ENCODE measurements at regions not wholly inside any gene's neighbourhood (a gene's known extent, or its start where the extent isn't known, plus 50 kb on each side); places are given as distances from the start of the nearest gene placed in this dataset.

DNA sequence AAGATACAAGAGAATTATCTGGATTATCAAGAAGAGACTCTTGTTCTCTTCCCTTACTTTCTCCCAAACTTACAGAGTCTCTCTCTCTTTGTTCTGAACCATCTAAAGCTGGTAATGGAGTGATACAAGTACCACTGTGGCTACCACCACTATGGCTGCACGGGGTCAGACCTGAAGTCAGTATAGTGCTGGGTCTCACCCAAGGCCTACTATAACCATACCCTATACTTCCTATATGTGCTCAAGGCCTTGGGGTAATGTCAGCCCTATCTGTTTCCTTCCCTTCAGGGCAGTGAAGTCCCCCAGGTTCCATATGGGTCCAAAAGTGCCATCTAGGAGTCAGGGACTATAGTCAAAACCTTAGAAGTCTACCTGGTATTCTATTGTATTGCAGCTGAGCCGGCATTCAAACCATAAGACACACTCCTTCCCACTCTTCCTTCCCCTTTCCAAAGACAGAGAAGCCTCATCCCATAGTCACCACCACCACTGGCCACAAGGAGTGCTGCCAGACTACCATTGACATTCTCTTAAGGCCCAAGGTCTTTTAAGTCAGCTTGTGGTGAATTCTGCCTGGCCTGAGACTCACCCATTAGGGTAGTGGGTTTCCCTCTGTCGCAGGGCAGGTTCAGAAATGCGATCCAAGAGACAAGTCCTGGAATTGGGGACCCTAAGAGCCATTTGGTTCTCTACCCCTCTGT is 615.0 kb upstream of the NECTIN3 start:
- TF ChIP-seq, protein P1, sequence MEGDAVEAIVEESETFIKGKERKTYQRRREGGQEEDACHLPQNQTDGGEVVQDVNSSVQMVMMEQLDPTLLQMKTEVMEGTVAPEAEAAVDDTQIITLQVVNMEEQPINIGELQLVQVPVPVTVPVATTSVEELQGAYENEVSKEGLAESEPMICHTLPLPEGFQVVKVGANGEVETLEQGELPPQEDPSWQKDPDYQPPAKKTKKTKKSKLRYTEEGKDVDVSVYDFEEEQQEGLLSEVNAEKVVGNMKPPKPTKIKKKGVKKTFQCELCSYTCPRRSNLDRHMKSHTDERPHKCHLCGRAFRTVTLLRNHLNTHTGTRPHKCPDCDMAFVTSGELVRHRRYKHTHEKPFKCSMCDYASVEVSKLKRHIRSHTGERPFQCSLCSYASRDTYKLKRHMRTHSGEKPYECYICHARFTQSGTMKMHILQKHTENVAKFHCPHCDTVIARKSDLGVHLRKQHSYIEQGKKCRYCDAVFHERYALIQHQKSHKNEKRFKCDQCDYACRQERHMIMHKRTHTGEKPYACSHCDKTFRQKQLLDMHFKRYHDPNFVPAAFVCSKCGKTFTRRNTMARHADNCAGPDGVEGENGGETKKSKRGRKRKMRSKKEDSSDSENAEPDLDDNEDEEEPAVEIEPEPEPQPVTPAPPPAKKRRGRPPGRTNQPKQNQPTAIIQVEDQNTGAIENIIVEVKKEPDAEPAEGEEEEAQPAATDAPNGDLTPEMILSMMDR (IDR thresholded peaks at IDR 0.05; ENCODE audit: unreplicated experiment) = no peak
- DNase-seq (ENCODE audit: low spot score in 2 of 2, unreplicated experiment in 2 of 2) = no peak
- Mint-ChIP-seq H3K27ac (no peak overlapping the region), H3K4me3 (no peak overlapping the region), H3K27me3 (ENCODE audit: low read depth) (no peaks in the 10 kb centered on the region), H3K9me3 (peaks cover 35% of the 10 kb centered on the region), H3K36me3 (peaks cover 10% of the 10 kb centered on the region), H3K4me1 (no peaks in the 10 kb centered on the region)

DNA sequence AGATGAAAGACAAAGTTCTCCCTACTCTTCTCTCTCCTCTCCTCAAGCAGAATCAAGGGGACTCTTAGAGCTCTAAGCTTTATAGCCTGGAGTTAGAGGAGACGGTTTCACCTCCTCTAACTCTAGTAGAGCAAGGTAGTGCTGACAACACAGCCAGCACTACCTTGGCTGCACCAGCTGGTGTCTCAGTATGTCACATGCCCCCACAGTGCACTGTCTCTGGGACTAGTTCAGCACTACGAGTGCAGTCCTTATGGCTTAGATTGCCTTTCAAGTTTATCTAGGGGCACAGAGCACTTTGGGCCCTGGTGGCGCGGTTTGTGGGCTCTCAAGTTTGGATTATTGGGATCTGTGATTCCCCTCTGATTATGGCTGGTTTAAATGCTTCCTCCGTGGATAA is 614.1 kb upstream of the NECTIN3 start:
- H3K36me3 Mint-ChIP-seq = peaks cover 10% of the 10 kb centered on the region
- H3K4me1 Mint-ChIP-seq = no peaks in the 10 kb centered on the region
- no peak for DNase-seq (ENCODE audit: low spot score in 2 of 2, unreplicated experiment in 2 of 2)
- H3K9me3 Mint-ChIP-seq = peaks cover 33% of the 10 kb centered on the region
- no peak overlapping the region for H3K27ac Mint-ChIP-seq
- no peak overlapping the region for H3K4me3 Mint-ChIP-seq
- H3K27me3 Mint-ChIP-seq (ENCODE audit: low read depth) = no peaks in the 10 kb centered on the region
- TF ChIP-seq, protein P1 (IDR thresholded peaks at IDR 0.05; ENCODE audit: unreplicated experiment) = no peak

DNA sequence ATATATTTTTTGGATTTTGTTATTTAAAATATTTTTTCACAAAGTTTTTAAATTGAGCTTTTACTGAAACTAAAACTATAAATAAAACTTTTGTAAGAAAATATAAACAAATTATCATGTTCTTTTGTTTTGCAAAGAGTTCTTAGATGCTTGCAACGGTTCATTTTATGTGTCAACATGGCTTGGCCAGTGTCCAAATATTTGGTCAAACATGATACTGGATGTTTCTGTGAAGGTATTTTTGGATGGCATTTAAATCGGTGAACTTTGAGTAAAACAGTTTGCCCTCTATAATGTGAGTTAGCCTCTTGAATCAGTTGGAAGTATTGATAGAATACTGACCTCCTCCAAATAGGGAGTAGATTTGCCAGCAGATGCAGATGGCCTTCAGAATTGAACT is 612.6 kb upstream of the NECTIN3 start:
- peaks cover 10% of the 10 kb centered on the region for H3K36me3 Mint-ChIP-seq
- H3K27ac Mint-ChIP-seq = no peak overlapping the region
- DNase-seq (ENCODE audit: low spot score in 2 of 2, unreplicated experiment in 2 of 2) = no peak
- H3K27me3 Mint-ChIP-seq (ENCODE audit: low read depth) = no peaks in the 10 kb centered on the region
- no peak overlapping the region for H3K4me3 Mint-ChIP-seq
- H3K4me1 Mint-ChIP-seq = no peaks in the 10 kb centered on the region
- peaks cover 23% of the 10 kb centered on the region for H3K9me3 Mint-ChIP-seq
- TF ChIP-seq, protein P1 (IDR thresholded peaks at IDR 0.05; ENCODE audit: unreplicated experiment) = no peak

DNA sequence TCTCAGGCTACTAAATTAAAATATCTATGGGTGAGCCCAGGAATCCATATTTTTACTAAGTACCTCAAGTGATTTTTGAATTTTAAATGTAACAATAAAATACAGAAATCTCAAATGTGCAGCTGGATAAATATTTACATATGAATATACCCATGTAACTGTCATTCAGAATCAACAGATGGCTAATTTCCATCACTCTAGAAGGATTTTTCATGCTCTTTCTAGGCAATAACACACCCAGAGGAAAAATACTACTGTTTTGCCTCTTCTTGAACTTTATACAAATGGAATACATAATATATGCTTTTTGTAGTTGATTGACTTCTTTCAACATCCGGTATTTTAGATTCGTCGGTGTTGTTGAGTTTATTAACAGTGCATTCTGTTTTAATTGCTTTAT is 601.3 kb upstream of the NECTIN3 start:
- DNase-seq (ENCODE audit: low spot score in 2 of 2, unreplicated experiment in 2 of 2) = no peak
- no peak overlapping the region for H3K27ac Mint-ChIP-seq
- H3K27me3 Mint-ChIP-seq (ENCODE audit: low read depth) = no peaks in the 10 kb centered on the region
- H3K36me3 Mint-ChIP-seq = no peaks in the 10 kb centered on the region
- H3K9me3 Mint-ChIP-seq = peaks cover 3% of the 10 kb centered on the region
- TF ChIP-seq, protein P1 (IDR thresholded peaks at IDR 0.05; ENCODE audit: unreplicated experiment) = no peak
- H3K4me1 Mint-ChIP-seq = no peaks in the 10 kb centered on the region
- H3K4me3 Mint-ChIP-seq = no peak overlapping the region

DNA sequence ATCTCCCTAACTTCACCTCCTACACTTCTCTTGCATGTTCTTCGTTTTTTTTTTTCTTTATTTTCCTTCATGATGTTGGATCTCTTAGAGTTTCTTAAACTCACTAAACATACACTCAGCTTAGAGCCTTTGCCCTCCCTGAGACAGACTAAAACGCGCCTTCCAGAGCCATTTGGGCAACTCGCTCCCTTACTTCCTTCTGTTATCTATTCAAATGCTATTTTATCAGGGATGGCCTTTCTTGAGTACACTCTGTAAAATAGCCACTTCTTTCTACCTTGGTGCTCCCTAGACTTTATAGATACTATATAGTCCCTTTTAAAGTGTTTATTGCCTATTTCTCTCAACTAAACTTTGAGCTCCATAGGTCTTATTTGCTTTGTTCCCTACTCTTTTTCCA is 598.2 kb upstream of the NECTIN3 start:
- peaks cover 3% of the 10 kb centered on the region for H3K9me3 Mint-ChIP-seq
- no peaks in the 10 kb centered on the region for H3K4me1 Mint-ChIP-seq
- TF ChIP-seq, protein P1 (IDR thresholded peaks at IDR 0.05; ENCODE audit: unreplicated experiment) = no peak
- no peak overlapping the region for H3K27ac Mint-ChIP-seq
- no peaks in the 10 kb centered on the region for H3K27me3 Mint-ChIP-seq (ENCODE audit: low read depth)
- no peak overlapping the region for H3K4me3 Mint-ChIP-seq
- H3K36me3 Mint-ChIP-seq = no peaks in the 10 kb centered on the region
- DNase-seq (ENCODE audit: low spot score in 2 of 2, unreplicated experiment in 2 of 2) = no peak
